ENCODE measurements at regions not wholly inside any gene's neighbourhood (a gene's known extent, or its start where the extent isn't known, plus 50 kb on each side); places are given as distances from the start of the nearest gene placed in this dataset.
"Not testable (repeated sequence)": the region's sequence is repeated elsewhere in the genome, so short reads cannot be mapped to it uniquely, and the experiment has no call there.

DNA sequence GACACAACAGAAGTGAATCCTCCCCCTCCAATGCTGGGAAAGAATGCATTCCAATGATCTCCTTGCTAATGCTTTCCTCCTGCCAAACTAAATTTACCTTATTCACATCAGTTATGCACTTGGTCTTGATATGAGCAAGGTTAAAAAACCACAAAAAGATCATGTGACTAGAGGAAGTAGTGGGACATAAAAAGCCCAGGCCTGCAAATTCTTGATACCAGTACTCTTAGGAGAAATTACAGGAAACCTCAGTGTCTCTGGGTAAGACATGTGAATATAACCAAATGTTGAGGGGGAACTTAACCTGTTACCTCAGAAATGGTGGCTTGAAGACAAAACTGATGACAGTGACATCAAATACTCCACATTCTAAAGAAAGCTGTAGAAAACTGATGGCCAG is 427.1 kb downstream of the RPS29 start:
- no peak for DNase-seq (ENCODE audit: extremely low read depth, low read depth, low spot score)

- DNase-seq (ENCODE audit: extremely low read depth, low read depth, low spot score): no peak
These were observed 446.6 kb downstream of the RPS29 start for GRCh38 chr14:49139593-49139992.

GRCh38 chr14:49134940-49135339 is 451.2 kb downstream of the RPS29 start:
- no peak for DNase-seq (ENCODE audit: extremely low read depth, low read depth, low spot score)

DNA sequence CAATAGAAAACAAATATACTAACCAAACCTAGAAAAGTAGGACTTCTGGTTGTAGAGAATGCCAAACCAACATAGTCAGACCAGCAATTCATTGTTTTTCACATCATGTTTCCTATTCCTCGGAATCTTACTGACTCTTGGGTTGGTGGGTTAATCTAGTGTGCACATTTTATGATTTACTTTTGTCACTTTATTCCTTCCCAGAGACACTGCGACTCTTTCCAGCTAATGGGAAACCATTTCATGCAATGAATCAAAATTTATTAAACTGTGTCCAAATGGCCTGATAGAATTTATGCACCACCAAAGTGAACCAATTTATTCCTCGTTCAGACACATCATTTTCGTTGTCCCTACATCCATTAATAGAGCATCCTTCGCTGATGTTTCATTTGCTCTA is 464.9 kb downstream of the RPS29 start:
- DNase-seq (ENCODE audit: extremely low read depth, low read depth, low spot score): no peak

DNA sequence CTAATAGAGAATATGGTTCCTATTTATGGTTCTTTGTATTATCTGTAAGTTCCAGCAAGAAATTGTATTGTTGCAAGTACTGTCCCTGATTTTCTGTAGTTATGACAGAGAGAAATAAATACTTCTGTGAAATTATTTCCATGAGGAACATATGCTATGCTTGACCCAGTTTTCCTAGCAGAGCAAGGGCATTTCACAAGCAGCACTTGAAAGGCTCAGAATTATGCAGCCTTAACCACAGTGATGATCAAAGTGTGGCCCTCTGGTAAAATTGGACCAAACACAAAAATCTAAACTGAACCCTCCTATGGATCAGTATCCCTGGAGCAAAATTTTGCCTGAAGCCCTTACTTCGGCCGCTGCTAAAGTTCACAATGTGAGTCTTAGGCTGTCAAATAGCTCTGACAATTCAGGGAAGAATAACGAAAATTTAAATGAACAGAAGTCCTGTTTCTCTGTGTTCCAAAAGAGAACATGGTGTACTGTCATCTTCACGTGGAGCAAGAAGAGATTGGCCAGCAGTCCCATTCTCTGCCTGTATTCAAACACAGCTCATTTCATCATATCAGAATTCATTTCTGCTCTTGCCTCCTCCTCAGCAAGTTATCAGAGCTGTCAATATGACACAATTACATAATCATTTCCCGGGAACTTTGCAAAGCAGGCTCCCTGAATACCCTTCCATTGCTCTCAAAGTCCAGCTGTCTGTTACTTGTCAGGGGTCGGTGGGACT is 471.9 kb downstream of the RPS29 start:
- DNase-seq (ENCODE audit: extremely low read depth, low read depth, low spot score): no peak

- DNase-seq (ENCODE audit: extremely low read depth, low read depth, low spot score): no peak
These were observed 479.2 kb downstream of the RPS29 start for GRCh38 chr14:49106741-49107667.

DNA sequence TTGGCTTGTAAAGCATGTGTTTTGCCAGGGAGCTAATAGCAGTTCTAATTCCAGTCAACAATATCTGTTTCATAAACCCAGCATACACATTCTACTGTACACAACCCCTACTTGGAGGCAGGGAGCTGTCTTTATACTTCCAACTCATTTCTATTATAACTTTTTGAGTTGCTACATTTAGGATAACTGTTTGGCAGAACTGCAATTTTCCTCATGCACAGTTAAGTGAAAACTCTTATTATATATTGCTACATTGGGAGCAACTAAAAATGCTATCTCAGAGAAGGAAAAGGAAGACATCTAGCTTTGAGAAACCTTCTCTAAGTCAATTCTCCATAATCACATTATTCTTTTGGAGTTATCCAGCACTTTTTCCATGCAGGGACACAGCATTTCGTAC is 480.2 kb downstream of the RPS29 start:
- DNase-seq (ENCODE audit: extremely low read depth, low read depth, low spot score): no peak

GRCh38 chr14:49105512-49105911 is 480.7 kb downstream of the RPS29 start:
- no peak for DNase-seq (ENCODE audit: extremely low read depth, low read depth, low spot score)

DNA sequence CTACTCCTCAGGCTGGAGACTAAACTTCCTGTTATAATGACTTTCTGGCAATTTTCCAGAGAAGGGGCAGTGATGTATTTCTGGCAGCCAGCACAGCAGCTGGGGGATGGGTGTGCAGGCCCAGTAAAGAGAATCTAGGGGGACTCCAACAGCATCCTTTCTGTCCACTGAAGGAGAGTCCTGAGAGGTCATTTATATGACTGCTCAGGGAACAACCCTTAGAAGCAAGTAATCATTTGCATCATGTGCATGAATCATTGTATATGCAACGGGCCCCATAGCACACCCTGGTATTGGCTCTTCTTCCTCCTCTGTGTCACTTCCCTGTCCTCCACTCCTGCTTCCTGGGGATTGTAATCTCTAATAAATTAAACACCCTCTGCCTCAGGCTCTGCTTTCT is 493.8 kb downstream of the RPS29 start:
- DNase-seq (ENCODE audit: extremely low read depth, low read depth, low spot score): no peak

- DNase-seq (ENCODE audit: extremely low read depth, low read depth, low spot score): no peak
These were observed 497.1 kb downstream of the RPS29 start for GRCh38 chr14:49089107-49089506.

DNA sequence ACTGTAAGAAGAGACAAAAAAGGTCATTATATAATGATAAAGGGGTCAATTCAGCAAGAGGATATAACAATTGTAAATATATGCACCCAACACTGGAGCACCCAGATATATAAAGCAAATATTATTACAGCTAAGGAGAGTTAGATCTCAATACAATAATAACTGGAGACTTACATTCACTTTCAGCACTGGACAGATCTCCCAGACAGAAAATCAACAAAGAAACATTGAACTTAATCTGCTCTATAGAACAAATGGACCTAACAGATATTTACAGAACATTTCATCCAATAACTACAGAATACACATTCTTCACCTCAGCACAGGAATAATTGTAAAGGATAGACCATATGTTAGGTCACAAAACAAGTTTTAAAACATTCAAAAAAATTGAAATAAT is 512.9 kb downstream of the RPS29 start:
- DNase-seq (ENCODE audit: extremely low read depth, low read depth, low spot score): not testable (repeated sequence)

DNA sequence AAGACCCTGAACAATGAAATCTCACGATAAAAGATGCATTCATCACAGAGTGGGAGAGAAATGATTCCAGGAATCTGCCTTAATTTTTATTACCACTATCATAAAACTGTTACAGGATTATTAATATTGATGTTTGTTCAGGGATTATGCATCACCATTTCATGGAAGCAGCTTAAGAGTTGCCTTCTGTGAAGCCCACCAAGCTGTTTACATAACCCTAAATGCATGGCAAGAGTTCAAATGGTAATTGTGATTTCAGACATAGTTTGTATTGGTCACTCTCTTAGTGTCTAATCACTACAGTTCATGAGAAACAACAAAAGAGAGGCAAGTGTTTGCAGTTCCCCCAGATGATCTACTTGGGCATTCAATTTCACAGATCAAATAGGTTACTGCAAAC is 527.7 kb downstream of the RPS29 start:
- no peak for DNase-seq (ENCODE audit: extremely low read depth, low read depth, low spot score)

GRCh38 chr14:49057838-49058510 is 528.2 kb downstream of the RPS29 start:
- DNase-seq (ENCODE audit: extremely low read depth, low read depth, low spot score): no peak

DNA sequence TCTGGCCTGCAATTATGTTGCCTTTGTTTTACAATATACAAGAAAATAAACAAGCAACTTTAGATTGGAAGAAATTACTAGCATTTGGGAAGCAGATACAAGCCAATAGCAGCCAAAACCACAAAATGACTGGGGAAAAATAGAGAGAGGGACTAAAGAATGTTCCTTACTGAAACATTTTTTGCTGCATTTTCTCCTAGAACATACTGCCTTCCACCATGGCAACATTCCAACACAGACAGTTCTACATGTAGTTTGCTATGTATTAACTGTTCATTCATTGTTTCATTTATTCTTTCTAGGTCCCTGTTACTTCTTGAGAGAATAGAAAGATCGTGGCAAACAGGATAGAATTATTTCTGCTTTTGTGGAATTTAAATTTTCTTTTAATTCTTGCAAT is 530.2 kb downstream of the RPS29 start:
- no peak for DNase-seq (ENCODE audit: extremely low read depth, low read depth, low spot score)

- no peak for DNase-seq (ENCODE audit: extremely low read depth, low read depth, low spot score)
These were observed 533.7 kb downstream of the RPS29 start for GRCh38 chr14:49052521-49052920.

DNA sequence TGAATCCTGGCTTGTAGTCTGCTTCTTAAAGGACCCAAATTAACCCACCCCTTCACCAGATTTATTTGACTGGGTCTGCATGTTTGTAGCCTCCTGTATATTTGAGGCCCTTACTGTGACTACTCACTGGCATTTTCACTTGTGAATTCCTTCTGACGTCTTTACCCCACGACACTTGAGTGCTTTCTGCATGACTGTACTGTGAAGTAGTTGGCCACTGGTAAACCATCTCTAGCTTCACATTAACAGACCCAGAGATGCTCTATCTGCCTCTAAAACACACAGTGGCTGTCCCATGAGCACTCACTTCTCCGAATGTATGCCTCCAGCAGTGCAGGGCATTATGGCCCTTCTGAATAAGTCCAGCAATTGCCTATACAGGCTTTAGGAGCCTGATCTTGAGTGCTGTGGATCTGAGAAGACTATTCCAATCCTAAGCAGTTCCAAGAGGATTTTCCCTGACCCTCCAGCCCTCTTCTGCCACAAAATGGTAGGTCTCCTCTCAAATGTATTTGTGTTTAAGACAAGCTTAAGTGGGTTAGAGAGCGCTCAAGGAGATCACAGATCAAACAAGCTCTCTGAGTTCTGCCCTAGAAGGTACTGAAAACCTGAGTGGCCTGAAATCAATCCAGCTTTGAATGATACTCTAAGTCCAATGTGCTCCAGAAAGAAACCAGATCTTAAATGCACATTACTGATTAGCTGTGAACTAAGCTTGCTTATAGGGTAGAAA is 534.7 kb downstream of the RPS29 start:
- DNase-seq (ENCODE audit: extremely low read depth, low read depth, low spot score): no peak

GRCh38 chr14:49050822-49051221 is 535.4 kb downstream of the RPS29 start:
- DNase-seq (ENCODE audit: extremely low read depth, low read depth, low spot score): no peak

- no peak for DNase-seq (ENCODE audit: extremely low read depth, low read depth, low spot score)
These were observed 536.5 kb downstream of the RPS29 start for GRCh38 chr14:49049711-49050110.

DNA sequence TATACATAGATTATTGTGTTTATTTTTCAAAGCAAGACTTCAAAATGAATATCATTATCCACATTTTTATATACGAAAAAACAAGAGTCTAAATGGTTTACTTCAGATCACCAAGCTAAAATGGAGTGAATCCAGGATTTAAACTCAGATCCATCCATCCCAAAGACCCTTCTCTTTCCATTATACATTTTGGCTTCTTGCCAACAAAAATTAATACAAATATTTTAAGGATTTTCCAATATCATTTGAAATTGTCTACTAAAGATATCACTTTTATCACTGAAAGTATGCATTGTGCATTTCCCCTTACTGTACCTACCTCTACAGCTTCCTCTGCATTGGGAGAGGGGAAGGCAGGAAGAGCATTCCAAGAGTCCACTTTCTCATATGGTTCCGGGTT is 541.2 kb downstream of the RPS29 start:
- DNase-seq (ENCODE audit: extremely low read depth, low read depth, low spot score): no peak

DNA sequence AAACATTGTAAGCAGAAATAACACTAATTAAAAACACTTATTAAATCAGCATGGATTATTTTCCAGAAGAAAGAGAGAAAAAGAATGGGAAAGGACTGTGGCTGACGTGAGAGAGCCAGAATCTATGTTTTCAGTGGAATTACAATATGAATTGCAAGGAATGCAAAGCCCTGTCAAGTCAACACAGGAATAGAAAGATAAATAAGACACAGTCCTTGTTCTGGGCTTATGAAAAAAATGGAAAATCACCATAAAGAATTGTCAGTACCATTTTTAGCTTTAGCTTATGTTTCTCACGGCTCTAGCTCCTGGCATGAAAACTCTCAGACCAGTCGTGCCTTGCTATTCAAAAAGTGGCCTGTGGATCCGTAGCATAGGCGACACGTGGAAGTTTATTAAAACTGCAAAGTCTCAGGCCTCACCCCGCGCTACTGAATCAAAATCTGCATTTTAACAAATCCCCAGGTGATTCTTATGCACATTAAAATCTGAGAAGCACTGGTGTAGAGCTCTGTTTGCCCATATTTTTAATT is 549.1 kb downstream of the RPS29 start:
- no peak for DNase-seq (ENCODE audit: extremely low read depth, low read depth, low spot score)

DNA sequence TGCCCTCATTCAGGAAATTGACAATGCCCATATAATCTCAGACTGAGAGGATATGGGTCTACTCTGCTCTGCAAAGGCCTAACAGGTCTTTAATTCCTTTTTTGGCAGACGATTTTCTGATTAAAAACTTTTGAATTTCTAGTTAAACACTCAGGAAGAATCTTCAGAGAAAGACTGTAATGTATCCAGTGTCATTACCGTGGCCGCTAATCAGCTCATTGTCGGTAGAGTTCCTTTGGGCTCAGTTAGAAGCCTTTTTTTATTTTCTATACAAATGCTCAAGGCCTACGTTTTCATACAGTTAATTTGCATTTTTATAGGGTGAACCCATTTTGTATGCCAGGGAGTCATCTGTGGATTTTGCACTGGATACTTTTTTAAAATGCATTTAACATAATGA is 549.9 kb downstream of the RPS29 start:
- no peak for DNase-seq (ENCODE audit: extremely low read depth, low read depth, low spot score)
